Putamen (tissue), 1 donor: ENCODE measurements at regions not wholly inside any gene's neighbourhood (a gene's known extent, or its start where the extent isn't known, plus 50 kb on each side); places are given as distances from the start of the nearest gene placed in this dataset.
"Not testable (repeated sequence)": the region's sequence is repeated elsewhere in the genome, so short reads cannot be mapped to it uniquely, and the experiment has no call there.

Source experiments
- DNase-seq: peaks from one replicate; pipeline ENCODE4 v3.0.0-alpha.2; 2016; ENCODE audit warnings: low spot score

DNA sequence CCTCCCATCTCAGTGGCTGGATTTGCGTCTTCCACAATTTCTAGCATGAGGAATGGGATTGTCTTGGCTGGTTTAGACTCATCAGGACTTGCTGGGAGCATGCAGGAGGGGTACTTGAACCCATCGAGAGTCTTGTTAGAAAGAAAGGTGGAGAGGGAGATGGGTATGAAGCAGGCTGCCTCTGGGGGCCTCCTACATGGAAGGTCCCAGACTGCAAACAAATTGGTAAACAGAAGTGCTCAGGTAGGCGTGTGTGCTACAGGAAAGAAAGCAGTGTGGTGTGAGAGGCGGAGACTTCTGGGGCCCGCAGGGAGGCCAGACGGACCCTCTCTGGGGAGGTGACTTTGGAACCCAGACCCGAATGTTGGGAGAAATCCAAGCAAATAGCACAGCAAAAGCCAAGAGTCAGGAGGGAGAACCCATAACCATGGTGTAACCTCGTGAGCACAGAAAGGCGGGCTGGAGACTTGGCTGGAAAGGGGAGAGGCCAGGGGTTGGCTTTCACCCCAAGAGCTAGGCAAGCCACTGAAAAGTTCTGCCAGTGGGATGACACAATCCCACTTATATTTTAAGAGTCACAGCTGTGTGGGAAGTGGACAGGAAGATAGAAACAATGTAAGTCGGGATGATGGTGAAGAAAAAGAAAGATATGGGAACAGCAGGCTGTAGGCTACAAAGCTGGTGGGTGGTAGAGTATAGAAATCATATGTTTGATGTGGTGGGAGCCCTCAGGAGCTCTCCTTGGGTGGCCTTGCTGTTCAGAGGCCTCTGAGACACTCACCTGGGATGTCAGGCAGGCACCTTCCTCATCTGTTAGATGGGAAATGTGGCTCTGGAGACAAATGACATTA, 130.1 kb upstream of the PRR20G start:
- DNase-seq: no peak

GRCh38 chr3:127413871-127414270, 126.0 kb upstream of the PRR20G start:
- DNase-seq: no peak

GRCh38 chr3:127413318-127413673, 125.5 kb upstream of the PRR20G start:
- no peak for DNase-seq

GRCh38 chr3:127412578-127413317, 124.9 kb upstream of the PRR20G start:
- DNase-seq: no peak

DNA sequence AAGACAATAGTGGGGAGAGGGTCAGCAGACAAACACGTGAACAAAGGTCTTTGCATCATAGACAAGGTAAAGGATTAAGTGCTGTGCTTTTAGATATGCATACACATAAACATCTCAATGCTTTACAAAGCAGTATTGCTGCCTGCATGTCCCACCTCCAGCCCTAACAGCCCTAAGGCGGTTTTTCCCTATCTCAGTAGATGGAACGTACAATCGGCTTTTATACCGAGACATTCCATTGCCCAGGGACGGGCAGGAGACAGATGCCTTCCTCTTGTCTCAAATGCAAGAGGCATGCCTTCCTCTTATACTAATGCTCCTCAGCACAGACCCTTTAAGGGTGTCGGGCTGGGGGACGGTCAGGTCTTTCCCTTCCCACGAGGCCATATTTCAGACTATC, 124.0 kb upstream of the PRR20G start:
- DNase-seq: not testable (repeated sequence)

DNA sequence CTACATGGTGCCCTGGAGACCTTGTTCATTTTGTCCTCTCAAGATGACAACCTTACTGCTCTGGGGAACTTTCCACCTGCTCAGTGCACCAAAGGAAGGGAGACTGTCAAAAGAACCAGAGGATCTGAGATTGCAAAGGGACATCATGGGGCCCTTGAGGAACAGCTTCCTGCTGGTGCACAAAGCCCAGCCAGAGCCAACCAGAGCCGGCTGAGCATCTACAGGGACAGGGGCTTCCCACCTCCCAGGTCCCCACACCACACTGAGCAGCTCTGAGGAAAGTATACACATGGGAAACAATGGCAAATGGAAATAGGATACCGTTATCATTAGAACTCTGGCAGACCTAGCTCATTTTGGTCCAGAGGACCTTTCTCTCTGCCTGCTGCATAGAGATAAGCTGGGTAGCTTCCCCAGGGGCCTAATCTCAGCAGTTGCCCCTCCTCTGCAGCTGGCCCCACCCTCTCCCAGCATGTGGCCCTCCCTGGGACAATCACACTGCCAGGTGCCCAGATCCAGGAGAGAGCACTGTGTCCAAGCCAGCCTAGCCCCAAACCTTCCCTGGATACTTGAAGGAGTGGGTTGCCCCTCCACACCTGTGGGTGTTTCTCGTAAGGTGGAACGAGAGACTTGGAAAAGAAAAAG, 123.4 kb upstream of the PRR20G start:
- no peak for DNase-seq

DNA sequence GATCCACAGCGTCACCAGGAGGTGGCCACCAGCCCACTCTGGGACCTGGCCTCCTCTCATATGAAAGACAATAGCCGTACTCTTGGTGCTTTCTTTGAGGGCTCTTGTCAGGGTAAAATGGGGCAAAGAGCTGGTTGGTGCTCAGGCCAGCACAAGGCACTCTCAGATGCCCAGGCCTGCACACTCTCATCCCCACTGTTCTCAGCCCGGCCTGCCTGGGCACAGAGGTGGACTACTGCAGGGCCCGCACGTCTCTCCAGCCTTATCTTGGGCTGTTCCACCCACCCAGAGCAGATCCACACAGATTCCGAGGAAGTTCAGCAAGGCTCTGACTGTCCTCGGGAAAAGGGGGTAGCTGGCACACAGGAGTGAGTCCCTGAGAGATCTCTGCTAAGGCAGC, 122.8 kb upstream of the PRR20G start:
- no peak for DNase-seq

GRCh38 chr3:127410137-127410488, 122.3 kb upstream of the PRR20G start:
- no peak for DNase-seq

DNA sequence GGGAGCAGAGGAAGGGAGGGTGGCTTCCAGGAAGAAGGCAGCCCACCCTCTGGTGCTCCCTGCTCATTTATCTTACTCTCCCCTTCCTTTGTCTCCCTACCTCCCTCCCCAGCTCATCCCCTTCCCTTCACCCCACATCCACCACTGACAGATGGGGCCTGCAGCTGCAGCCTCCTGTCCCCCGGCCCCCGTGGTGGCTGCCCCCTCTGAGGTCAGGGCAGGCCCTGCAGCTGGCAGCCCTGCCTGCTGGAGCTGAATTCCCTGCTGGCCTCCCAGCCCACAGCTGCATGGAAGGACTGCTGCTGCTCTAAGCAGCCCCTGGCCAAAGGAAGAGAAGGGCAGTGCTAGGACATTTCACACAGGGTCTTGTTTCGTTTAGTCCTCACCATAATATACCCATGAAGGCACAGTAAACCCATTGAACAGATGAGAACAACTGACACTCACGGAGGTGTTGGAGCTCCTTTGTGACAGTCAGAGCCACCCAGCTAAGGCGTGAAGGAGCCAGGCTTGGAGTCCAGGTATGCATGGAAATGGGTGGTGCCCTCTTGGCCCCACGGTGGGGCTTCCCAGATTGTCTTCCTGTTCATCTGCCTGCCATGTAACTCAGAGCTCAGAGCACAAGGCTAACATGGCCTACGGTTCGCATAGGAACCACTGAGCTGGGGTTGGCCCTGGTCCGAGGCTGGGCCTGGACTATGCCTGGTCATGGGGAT, 121.7 kb upstream of the PRR20G start:
- DNase-seq: no peak

- DNase-seq: no peak
Observed at GRCh38 chr3:127408684-127409420, 121.0 kb upstream of the PRR20G start.

DNA sequence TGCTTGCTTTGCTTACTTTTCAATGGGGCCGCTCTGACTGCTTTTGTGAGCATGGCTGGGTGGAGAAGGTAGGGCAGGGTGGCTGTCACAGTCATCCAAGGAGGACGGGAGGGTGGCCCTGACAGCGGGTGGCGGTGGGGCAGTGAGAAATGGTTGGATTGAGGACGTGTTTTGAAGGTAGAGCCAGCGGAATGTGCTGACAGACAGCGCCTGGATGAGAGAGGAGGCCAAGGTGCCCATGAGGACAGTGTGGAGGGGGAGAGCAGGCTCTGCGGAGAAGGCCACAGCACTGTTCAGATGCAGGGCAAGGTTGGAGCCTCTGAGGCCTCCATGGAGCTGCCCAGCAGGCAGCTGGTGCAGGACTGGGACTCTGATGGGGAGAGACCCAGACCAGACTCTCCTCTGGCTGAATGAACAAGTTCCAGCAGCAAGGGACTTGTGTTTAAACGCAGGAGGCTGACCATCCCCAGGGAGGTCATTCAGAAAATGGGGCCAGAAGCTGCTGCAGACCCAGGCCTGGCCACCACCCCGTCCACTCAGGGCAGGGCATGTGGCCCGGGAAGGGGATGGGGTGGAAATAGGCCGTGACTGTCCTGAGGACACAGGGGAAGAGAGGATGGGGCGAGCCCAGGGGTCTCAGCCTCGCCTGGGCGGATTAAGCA, 120.3 kb upstream of the PRR20G start:
- no peak for DNase-seq

DNA sequence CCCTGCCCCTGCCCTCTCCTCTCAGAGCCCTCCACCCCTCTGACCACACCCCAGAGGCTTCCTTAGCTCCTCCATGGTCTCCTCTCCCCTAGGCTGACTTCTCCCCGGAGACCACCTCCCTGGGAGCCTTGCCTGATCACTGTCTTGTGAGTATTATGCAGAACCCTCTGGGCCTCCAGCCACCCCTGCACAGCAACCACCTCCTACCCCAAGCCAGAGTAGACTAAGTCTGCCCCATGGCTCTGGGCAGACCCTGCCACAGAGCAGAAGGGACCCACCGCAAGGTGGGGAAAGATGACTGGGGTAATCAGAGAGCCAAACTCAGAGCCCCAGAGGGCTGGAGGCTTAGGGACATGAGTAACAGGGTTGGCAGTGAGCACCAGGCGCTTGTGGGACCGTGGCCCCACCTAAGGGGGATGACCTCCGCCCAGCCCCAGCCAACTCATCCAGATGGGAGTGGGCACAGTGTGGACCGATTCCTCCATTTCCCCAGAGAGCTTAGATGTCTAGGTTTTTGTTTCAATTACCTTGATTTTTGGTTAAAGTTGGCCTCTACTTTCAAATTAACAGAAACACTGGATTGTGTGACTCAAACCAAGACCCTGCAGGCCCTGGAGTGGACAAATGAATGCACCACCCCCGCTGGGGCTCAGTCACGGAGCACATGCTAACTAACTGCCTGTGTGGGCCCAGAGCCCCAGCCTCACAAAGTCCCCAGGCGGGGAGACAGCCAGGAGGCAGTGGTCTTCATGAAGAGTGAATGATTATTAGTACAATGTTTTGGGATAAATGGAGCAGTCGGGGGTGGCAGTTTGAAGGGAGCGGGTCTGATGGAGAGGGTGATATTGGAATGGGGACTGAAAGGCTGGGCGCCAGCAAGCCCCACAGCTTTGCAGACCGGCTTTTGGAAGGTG, 119.4 kb upstream of the PRR20G start:
- no peak for DNase-seq

GRCh38 chr3:127406309-127407025, 118.6 kb upstream of the PRR20G start:
- no peak for DNase-seq

GRCh38 chr3:127405791-127406190, 117.9 kb upstream of the PRR20G start:
- DNase-seq: no peak

GRCh38 chr3:127405010-127405598, 117.3 kb upstream of the PRR20G start:
- DNase-seq: no peak

- no peak for DNase-seq
Observed at GRCh38 chr3:127404221-127405009, 116.6 kb upstream of the PRR20G start.

- no peak for DNase-seq
Observed at GRCh38 chr3:127403795-127404194, 115.9 kb upstream of the PRR20G start.

DNA sequence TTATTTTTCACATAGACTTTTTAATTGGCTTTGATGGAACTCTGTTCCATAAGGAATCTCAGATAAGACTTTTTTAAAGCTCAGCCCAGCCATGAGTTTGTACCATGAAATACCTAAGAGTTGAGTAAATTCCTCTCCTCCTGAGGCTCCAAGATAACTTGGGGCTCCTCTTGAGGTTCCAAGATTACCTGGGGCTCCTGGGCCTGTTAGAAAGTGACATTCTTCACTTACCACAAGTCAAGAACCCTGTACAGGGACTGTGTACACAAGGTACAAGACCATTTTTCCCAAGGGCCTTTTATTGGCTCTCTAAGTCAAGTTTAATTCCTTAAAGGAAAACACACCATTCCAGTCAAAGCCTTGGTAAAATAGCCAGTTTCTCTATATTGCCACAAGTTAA, 111.3 kb upstream of the PRR20G start:
- DNase-seq: no peak
